ENCODE measurements at regions not wholly inside any gene's neighbourhood (a gene's known extent, or its start where the extent isn't known, plus 50 kb on each side); places are given as distances from the start of the nearest gene placed in this dataset.

- TF ChIP-seq AFF4 (CRISPR knock-in tag; IDR thresholded peaks at IDR 0.05; ENCODE audit: borderline replicate concordance) (no peak), NFYB (CRISPR knock-in tag; conservative IDR thresholded peaks at IDR 0.05; ENCODE audit: low read depth) (no peak), TEAD1 (CRISPR knock-in tag; IDR thresholded peaks at IDR 0.05) (no peak), HMGA2 (CRISPR knock-in tag; IDR thresholded peaks at IDR 0.05) (no peak)
Observed at GRCh38 chr13:106721599-106721998, 153.7 kb upstream of the ARGLU1 start (continued).

- ChIA-PET POLR2A (no interaction called here), CTCF (no interaction called here)
- peaks cover 18% of the 10 kb centered on the region for H3K9me3 Mint-ChIP-seq
- H3K36me3 Mint-ChIP-seq = peaks cover 6% of the 10 kb centered on the region; the same call in 1 of the 2 replicates
- DNase-seq (ENCODE audit: low spot score) (no peak), ATAC-seq (no peak)
- H3K4me1 Mint-ChIP-seq = peaks cover 11% of the 10 kb centered on the region
- TF ChIP-seq, protein P1, sequence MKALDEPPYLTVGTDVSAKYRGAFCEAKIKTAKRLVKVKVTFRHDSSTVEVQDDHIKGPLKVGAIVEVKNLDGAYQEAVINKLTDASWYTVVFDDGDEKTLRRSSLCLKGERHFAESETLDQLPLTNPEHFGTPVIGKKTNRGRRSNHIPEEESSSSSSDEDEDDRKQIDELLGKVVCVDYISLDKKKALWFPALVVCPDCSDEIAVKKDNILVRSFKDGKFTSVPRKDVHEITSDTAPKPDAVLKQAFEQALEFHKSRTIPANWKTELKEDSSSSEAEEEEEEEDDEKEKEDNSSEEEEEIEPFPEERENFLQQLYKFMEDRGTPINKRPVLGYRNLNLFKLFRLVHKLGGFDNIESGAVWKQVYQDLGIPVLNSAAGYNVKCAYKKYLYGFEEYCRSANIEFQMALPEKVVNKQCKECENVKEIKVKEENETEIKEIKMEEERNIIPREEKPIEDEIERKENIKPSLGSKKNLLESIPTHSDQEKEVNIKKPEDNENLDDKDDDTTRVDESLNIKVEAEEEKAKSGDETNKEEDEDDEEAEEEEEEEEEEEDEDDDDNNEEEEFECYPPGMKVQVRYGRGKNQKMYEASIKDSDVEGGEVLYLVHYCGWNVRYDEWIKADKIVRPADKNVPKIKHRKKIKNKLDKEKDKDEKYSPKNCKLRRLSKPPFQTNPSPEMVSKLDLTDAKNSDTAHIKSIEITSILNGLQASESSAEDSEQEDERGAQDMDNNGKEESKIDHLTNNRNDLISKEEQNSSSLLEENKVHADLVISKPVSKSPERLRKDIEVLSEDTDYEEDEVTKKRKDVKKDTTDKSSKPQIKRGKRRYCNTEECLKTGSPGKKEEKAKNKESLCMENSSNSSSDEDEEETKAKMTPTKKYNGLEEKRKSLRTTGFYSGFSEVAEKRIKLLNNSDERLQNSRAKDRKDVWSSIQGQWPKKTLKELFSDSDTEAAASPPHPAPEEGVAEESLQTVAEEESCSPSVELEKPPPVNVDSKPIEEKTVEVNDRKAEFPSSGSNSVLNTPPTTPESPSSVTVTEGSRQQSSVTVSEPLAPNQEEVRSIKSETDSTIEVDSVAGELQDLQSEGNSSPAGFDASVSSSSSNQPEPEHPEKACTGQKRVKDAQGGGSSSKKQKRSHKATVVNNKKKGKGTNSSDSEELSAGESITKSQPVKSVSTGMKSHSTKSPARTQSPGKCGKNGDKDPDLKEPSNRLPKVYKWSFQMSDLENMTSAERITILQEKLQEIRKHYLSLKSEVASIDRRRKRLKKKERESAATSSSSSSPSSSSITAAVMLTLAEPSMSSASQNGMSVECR (CRISPR knock-in tag; IDR thresholded peaks at IDR 0.05; ENCODE audit: borderline replicate concordance) = no peak
- TF ChIP-seq ZNF263 (CRISPR knock-in tag; IDR thresholded peaks at IDR 0.05; ENCODE audit: low read depth) (no peak), SMAD3 (CRISPR knock-in tag; IDR thresholded peaks at IDR 0.05; ENCODE audit: borderline replicate concordance) (no peak), ZNF396 (CRISPR knock-in tag; IDR thresholded peaks at IDR 0.05; ENCODE audit: borderline replicate concordance) (no peak), SP1 (CRISPR knock-in tag; conservative IDR thresholded peaks at IDR 0.05) (no peak), ZNF138 (CRISPR knock-in tag; conservative IDR thresholded peaks at IDR 0.05) (no peak), NR3C1 (CRISPR knock-in tag; conservative IDR thresholded peaks at IDR 0.05; ENCODE audit: low read depth) (no peak), ZNF219 (CRISPR knock-in tag; IDR thresholded peaks at IDR 0.05; ENCODE audit: borderline replicate concordance) (no peak), ATF3 (CRISPR knock-in tag; conservative IDR thresholded peaks at IDR 0.05) (no peak), MXD4 (CRISPR knock-in tag; IDR thresholded peaks at IDR 0.05; ENCODE audit: borderline replicate concordance) (no peak), RORB (CRISPR knock-in tag; IDR thresholded peaks at IDR 0.05) (no peak), ZNF232 (CRISPR knock-in tag; IDR thresholded peaks at IDR 0.05) (no peak), NR1H2 (CRISPR knock-in tag; IDR thresholded peaks at IDR 0.05) (no peak), FOXP4 (CRISPR knock-in tag; IDR thresholded peaks at IDR 0.05) (no peak)
- H3K27ac Mint-ChIP-seq = no peak overlapping the region
- no peaks in the 10 kb centered on the region for H3K27me3 Mint-ChIP-seq (ENCODE audit: low read depth)
- H3K4me3 Mint-ChIP-seq = no peak overlapping the region
Observed at GRCh38 chr13:106714271-106714982, 146.5 kb upstream of the ARGLU1 start.
